Peyer's patch (tissue), 4 donors: ENCODE measurements at regions not wholly inside any gene's neighbourhood (a gene's known extent, or its start where the extent isn't known, plus 50 kb on each side); places are given as distances from the start of the nearest gene placed in this dataset.

Experiments
- DNase-seq, 3 donors: peaks; one replicate each; pipeline ENCODE4 v3.0.0-alpha.2; 2017 to 2019
- H3K27ac ChIP-seq, 4 donors: fragments of 200-600 bp; sonication (generic); one replicate each; pipeline ENCODE4 v1.5.1; 2016 to 2019
- H3K27me3 ChIP-seq, 2 donors: fragments of 200-600 bp; sonication (generic); one replicate each; pipeline ENCODE4 v1.5.1; 2019
- H3K36me3 ChIP-seq, 3 donors: fragments of 200-600 bp; sonication (generic); one replicate each; pipeline ENCODE4 v1.5.1; 2016 to 2019
- H3K4me1 ChIP-seq, 4 donors: fragments of 200-600 bp; sonication (generic); one replicate each; pipeline ENCODE4 v1.5.1; 2016 to 2019
- H3K4me3 ChIP-seq, 4 donors: fragments of 200-600 bp; sonication (generic); 1 replicate in 3 of 4; 2 replicates in 1 of 4; pipeline ENCODE4 v1.5.1; 2016 to 2019; ENCODE audit warnings: mild to moderate bottlenecking in 1 of 4
- H3K9me3 ChIP-seq, 4 donors: fragments of 200-600 bp; sonication (generic); one replicate each; pipeline ENCODE4 v1.5.1; 2016 to 2019; ENCODE audit warnings: mild to moderate bottlenecking in 1 of 4
- CTCF ChIP-seq, 6 experiments: fragments of 450-650 bp in 4 of 6; fragments of 200-600 bp in 2 of 6; sonication (generic) in 1 of 6; IDR thresholded peaks; one replicate each; pipeline ENCODE4 v1.5.1; 2017 to 2019; ENCODE audit warnings: antibody characterized with exemption in 6 of 6, mild to moderate bottlenecking in 3 of 6, moderate library complexity in 1 of 6
- POLR2A ChIP-seq, 2 donors: fragments of 450-650 bp; IDR thresholded peaks; one replicate each; pipeline ENCODE4 v1.5.1; 2017; ENCODE audit warnings: antibody characterized with exemption in 2 of 2, mild to moderate bottlenecking in 2 of 2, moderate library complexity in 2 of 2

GRCh38 chr9:30197954-30198353 is 2186.5 kb upstream of the ACO1 start:
- no peak for TF ChIP-seq POLR2A (IDR thresholded peaks at IDR 0.05)
- TF ChIP-seq CTCF (IDR thresholded peaks at IDR 0.05): no peak
- Histone ChIP-seq H3K9me3 (no peaks in the 10 kb centered on the region), H3K36me3 (no peaks in the 10 kb centered on the region), H3K4me1 (no peaks in the 10 kb centered on the region), H3K27ac (no peak overlapping the region), H3K4me3 (no peak overlapping the region), H3K27me3 (no peaks in the 10 kb centered on the region)
- DNase-seq: no peak

GRCh38 chr9:30198463-30199309 is 2185.8 kb upstream of the ACO1 start:
- DNase-seq: no peak
- H3K9me3 ChIP-seq: no peaks in the 10 kb centered on the region
- no peak overlapping the region for H3K27ac ChIP-seq
- no peaks in the 10 kb centered on the region for H3K36me3 ChIP-seq
- H3K4me1 ChIP-seq: no peaks in the 10 kb centered on the region
- no peaks in the 10 kb centered on the region for H3K27me3 ChIP-seq
- H3K4me3 ChIP-seq: no peak overlapping the region
- TF ChIP-seq CTCF (IDR thresholded peaks at IDR 0.05): no peak
- no peak for TF ChIP-seq POLR2A (IDR thresholded peaks at IDR 0.05)

- Histone ChIP-seq H3K27ac (no peak overlapping the region), H3K9me3 (no peaks in the 10 kb centered on the region), H3K4me1 (no peaks in the 10 kb centered on the region), H3K4me3 (no peak overlapping the region), H3K36me3 (no peaks in the 10 kb centered on the region), H3K27me3 (no peaks in the 10 kb centered on the region)
- TF ChIP-seq POLR2A (IDR thresholded peaks at IDR 0.05) (no peak), CTCF (IDR thresholded peaks at IDR 0.05) (no peak)
- DNase-seq: no peak
These were observed 2183.4 kb upstream of the ACO1 start for GRCh38 chr9:30201024-30201423.

- DNase-seq: no peak
- Histone ChIP-seq H3K4me3 (no peak overlapping the region), H3K27ac (no peak overlapping the region), H3K36me3 (no peaks in the 10 kb centered on the region), H3K27me3 (no peaks in the 10 kb centered on the region), H3K4me1 (no peaks in the 10 kb centered on the region), H3K9me3 (no peaks in the 10 kb centered on the region)
- TF ChIP-seq CTCF (IDR thresholded peaks at IDR 0.05) (no peak), POLR2A (IDR thresholded peaks at IDR 0.05) (no peak)
These were observed 2149.4 kb upstream of the ACO1 start for GRCh38 chr9:30235068-30235467.

GRCh38 chr9:30235564-30235963 is 2148.9 kb upstream of the ACO1 start:
- Histone ChIP-seq H3K9me3 (no peaks in the 10 kb centered on the region), H3K36me3 (no peaks in the 10 kb centered on the region), H3K27ac (no peak overlapping the region), H3K27me3 (no peaks in the 10 kb centered on the region), H3K4me3 (no peak overlapping the region), H3K4me1 (no peaks in the 10 kb centered on the region)
- no peak for DNase-seq
- TF ChIP-seq POLR2A (IDR thresholded peaks at IDR 0.05): no peak

- no peak overlapping the region for H3K27ac ChIP-seq
- no peaks in the 10 kb centered on the region for H3K4me1 ChIP-seq
- H3K36me3 ChIP-seq: no peaks in the 10 kb centered on the region
- no peak for TF ChIP-seq CTCF (IDR thresholded peaks at IDR 0.05)
- no peak for TF ChIP-seq POLR2A (IDR thresholded peaks at IDR 0.05)
- no peaks in the 10 kb centered on the region for H3K9me3 ChIP-seq
- DNase-seq: no peak
- H3K27me3 ChIP-seq: no peaks in the 10 kb centered on the region
- no peak overlapping the region for H3K4me3 ChIP-seq
These were observed 2144.6 kb upstream of the ACO1 start for GRCh38 chr9:30239878-30240277.
